ENCODE measurements at regions not wholly inside any gene's neighbourhood (a gene's known extent, or its start where the extent isn't known, plus 50 kb on each side); places are given as distances from the start of the nearest gene placed in this dataset.

DNA sequence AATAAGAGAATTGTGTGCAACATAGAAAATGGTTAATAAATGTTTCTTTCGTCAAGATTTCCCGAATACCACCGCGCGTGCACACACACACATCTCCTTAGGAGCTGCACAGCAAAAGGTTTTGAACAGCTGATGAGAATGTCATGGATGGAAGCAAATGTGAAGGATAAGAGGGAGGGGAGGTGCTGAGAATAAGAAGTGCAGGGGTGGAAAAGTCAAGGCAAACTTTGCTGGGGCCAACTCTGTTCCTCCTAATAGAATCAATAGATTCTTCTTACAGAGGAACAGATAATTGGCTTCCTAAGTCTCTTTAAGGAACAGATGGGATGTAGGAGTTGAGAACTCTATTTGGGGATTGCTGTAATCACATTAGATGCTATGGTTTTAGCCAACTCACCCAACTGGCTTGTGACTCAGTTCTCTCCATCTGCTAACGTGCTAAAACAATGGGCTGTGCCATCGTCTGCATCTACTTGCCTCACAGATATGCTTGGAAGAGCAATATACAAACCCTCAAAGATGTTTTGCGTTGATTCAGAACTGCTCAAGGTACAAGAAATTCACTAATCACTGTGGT lies 408.2 kb upstream of the CELF2 start:
- Histone ChIP-seq H3K27ac (ENCODE audit: low read length) (no peak overlapping the region), H3K9me3 (ENCODE audit: control insufficient read depth, insufficient read depth, low read length) (no peaks in the 10 kb centered on the region), H3K4me1 (ENCODE audit: control insufficient read depth, insufficient read depth, low read length) (no peaks in the 10 kb centered on the region), H3K4me3 (ENCODE audit: low read length) (no peak overlapping the region), H3K27me3 (ENCODE audit: control insufficient read depth, insufficient read depth, low read length) (no peaks in the 10 kb centered on the region), H3K36me3 (ENCODE audit: control insufficient read depth, insufficient read depth, low read length) (no peaks in the 10 kb centered on the region)
- DNase-seq (no peak), ATAC-seq (no peak)
- no peak overlapping the region for H3K27ac Mint-ChIP-seq
- no peaks in the 10 kb centered on the region for H3K36me3 Mint-ChIP-seq
- H3K9me3 Mint-ChIP-seq, result peaks cover 2 to 3% of the 10 kb centered on the region in 2 donors
- 96% methylated on average over 8 of the region's 8 CpGs for WGBS (ENCODE audit: insufficient coverage)
- intact Hi-C loops (cut with micrococcal nuclease), result no loop called here
- no peaks in the 10 kb centered on the region for H3K4me1 Mint-ChIP-seq
- no peak overlapping the region for H3K4me3 Mint-ChIP-seq
- TF ChIP-seq, protein P1, sequence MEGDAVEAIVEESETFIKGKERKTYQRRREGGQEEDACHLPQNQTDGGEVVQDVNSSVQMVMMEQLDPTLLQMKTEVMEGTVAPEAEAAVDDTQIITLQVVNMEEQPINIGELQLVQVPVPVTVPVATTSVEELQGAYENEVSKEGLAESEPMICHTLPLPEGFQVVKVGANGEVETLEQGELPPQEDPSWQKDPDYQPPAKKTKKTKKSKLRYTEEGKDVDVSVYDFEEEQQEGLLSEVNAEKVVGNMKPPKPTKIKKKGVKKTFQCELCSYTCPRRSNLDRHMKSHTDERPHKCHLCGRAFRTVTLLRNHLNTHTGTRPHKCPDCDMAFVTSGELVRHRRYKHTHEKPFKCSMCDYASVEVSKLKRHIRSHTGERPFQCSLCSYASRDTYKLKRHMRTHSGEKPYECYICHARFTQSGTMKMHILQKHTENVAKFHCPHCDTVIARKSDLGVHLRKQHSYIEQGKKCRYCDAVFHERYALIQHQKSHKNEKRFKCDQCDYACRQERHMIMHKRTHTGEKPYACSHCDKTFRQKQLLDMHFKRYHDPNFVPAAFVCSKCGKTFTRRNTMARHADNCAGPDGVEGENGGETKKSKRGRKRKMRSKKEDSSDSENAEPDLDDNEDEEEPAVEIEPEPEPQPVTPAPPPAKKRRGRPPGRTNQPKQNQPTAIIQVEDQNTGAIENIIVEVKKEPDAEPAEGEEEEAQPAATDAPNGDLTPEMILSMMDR (IDR thresholded peaks at IDR 0.05), result no peak
- peaks cover 0 to 7% of the 10 kb centered on the region in 2 donors for H3K27me3 Mint-ChIP-seq (ENCODE audit: low read depth in 2 of 2)

- Histone ChIP-seq H3K4me1 (ENCODE audit: control insufficient read depth, insufficient read depth, low read length) (no peaks in the 10 kb centered on the region), H3K27ac (ENCODE audit: low read length) (no peak overlapping the region), H3K9me3 (ENCODE audit: control insufficient read depth, insufficient read depth, low read length) (no peaks in the 10 kb centered on the region), H3K36me3 (ENCODE audit: control insufficient read depth, insufficient read depth, low read length) (no peaks in the 10 kb centered on the region), H3K27me3 (ENCODE audit: control insufficient read depth, insufficient read depth, low read length) (no peaks in the 10 kb centered on the region), H3K4me3 (ENCODE audit: low read length) (no peak overlapping the region)
- Mint-ChIP-seq H3K27ac (no peak overlapping the region), H3K36me3 (no peaks in the 10 kb centered on the region), H3K9me3 (no peaks in the 10 kb centered on the region), H3K27me3 (ENCODE audit: low read depth in 2 of 2) (peaks cover 0 to 7% of the 10 kb centered on the region in 2 donors), H3K4me1 (no peaks in the 10 kb centered on the region), H3K4me3 (no peak overlapping the region)
- no peak for ATAC-seq
- TF ChIP-seq, protein P1 (IDR thresholded peaks at IDR 0.05), result no peak
- intact Hi-C loops (cut with micrococcal nuclease), result no loop called here
- DNase-seq, result no peak
- WGBS (ENCODE audit: insufficient coverage), result no CpG with 5 or more reads among the region's 1 CpG
Observed at GRCh38 chr10:10610171-10610570, 407.5 kb upstream of the CELF2 start.

GRCh38 chr10:10612151-10612550 lies 405.5 kb upstream of the CELF2 start:
- H3K9me3 Mint-ChIP-seq, result no peaks in the 10 kb centered on the region
- ATAC-seq (no peak), DNase-seq (no peak)
- no peak overlapping the region for H3K4me3 Mint-ChIP-seq
- intact Hi-C loops (cut with micrococcal nuclease), result no loop called here
- no peaks in the 10 kb centered on the region for H3K27me3 ChIP-seq (ENCODE audit: control insufficient read depth, insufficient read depth, low read length)
- no peak overlapping the region for H3K27ac Mint-ChIP-seq
- H3K4me3 ChIP-seq (ENCODE audit: low read length), result no peak overlapping the region
- no peaks in the 10 kb centered on the region for H3K27me3 Mint-ChIP-seq (ENCODE audit: low read depth in 2 of 2)
- no peaks in the 10 kb centered on the region for H3K4me1 ChIP-seq (ENCODE audit: control insufficient read depth, insufficient read depth, low read length)
- H3K36me3 ChIP-seq (ENCODE audit: control insufficient read depth, insufficient read depth, low read length), result no peaks in the 10 kb centered on the region
- no peaks in the 10 kb centered on the region for H3K36me3 Mint-ChIP-seq
- H3K9me3 ChIP-seq (ENCODE audit: control insufficient read depth, insufficient read depth, low read length), result no peaks in the 10 kb centered on the region
- H3K27ac ChIP-seq (ENCODE audit: low read length), result no peak overlapping the region
- WGBS (ENCODE audit: insufficient coverage), result 88% methylated on average over 3 of the region's 3 CpGs
- H3K4me1 Mint-ChIP-seq, result no peaks in the 10 kb centered on the region
- TF ChIP-seq, protein P1 (IDR thresholded peaks at IDR 0.05), result no peak

DNA sequence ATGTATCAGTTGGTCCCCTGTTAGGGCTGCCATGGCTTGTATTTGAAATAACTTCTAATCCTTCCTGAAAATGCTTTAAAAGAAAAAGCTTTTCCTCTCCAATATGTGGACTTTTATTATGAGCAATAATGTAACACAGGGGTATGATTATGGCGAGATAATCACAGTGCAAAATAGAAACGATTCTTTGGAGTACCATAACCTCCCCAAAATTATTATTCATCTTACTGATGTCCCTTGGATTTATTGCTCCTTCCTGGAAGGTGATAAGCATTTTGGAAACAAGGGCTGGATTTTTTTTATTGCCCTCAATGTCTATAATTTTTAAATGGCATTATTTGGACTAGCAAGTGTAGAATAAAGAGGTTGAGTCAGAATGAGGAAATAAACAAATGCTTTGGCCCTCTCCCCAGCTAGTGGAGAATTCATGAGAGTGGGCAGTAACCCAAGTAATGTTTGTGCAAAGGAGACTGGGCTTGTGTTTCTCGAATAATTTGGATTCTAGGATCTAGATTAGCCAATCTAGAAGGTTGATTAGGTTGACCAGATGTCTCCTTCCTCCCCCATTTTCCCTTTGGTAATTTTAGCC lies 403.9 kb upstream of the CELF2 start:
- H3K9me3 Mint-ChIP-seq, result no peaks in the 10 kb centered on the region
- H3K27ac Mint-ChIP-seq, result no peak overlapping the region
- no peak overlapping the region for H3K27ac ChIP-seq (ENCODE audit: low read length)
- H3K4me1 Mint-ChIP-seq, result no peaks in the 10 kb centered on the region
- DNase-seq (no peak), ATAC-seq (no peak)
- intact Hi-C loops (cut with micrococcal nuclease), result no loop called here
- H3K4me3 ChIP-seq (ENCODE audit: low read length), result no peak overlapping the region
- no peak overlapping the region for H3K4me3 Mint-ChIP-seq
- TF ChIP-seq, protein P1 (IDR thresholded peaks at IDR 0.05), result no peak
- H3K27me3 Mint-ChIP-seq (ENCODE audit: low read depth in 2 of 2), result peaks cover 0 to 7% of the 10 kb centered on the region in 2 donors
- no peaks in the 10 kb centered on the region for H3K4me1 ChIP-seq (ENCODE audit: control insufficient read depth, insufficient read depth, low read length)
- no peaks in the 10 kb centered on the region for H3K27me3 ChIP-seq (ENCODE audit: control insufficient read depth, insufficient read depth, low read length)
- H3K36me3 ChIP-seq (ENCODE audit: control insufficient read depth, insufficient read depth, low read length), result no peaks in the 10 kb centered on the region
- H3K9me3 ChIP-seq (ENCODE audit: control insufficient read depth, insufficient read depth, low read length), result no peaks in the 10 kb centered on the region
- H3K36me3 Mint-ChIP-seq, result no peaks in the 10 kb centered on the region
- WGBS (ENCODE audit: insufficient coverage), result 100% methylated on average over 1 of the region's 3 CpGs
